ENCODE measurements at regions not wholly inside any gene's neighbourhood (a gene's known extent, or its start where the extent isn't known, plus 50 kb on each side); places are given as distances from the start of the nearest gene placed in this dataset.

- no peak for DNase-seq
Measured at GRCh38 chr7:155201325-155202087, 96.2 kb upstream of the INSIG1 start.

- DNase-seq: no peak
Measured at GRCh38 chr7:155202106-155202871, 95.4 kb upstream of the INSIG1 start.

GRCh38 chr7:155203059-155203881 lies 94.4 kb upstream of the INSIG1 start:
- no peak for DNase-seq

- DNase-seq: no peak
Measured at GRCh38 chr7:155203882-155204691, 93.6 kb upstream of the INSIG1 start.

GRCh38 chr7:155204744-155205367 lies 92.8 kb upstream of the INSIG1 start:
- DNase-seq: no peak

- peak in 27 of 51 donors; percentile 3 to 71 (median 47) for DNase-seq
Measured at GRCh38 chr7:155205368-155206317, 92.0 kb upstream of the INSIG1 start.

GRCh38 chr7:155206318-155207020 lies 91.2 kb upstream of the INSIG1 start:
- peak in 10 of 51 donors; percentile 7 to 42 (median 20) for DNase-seq

GRCh38 chr7:155207326-155208002 lies 90.2 kb upstream of the INSIG1 start:
- DNase-seq: no peak

GRCh38 chr7:155208681-155209477 lies 88.8 kb upstream of the INSIG1 start:
- DNase-seq: no peak

- no peak for DNase-seq
Measured at GRCh38 chr7:155209478-155210319, 88.0 kb upstream of the INSIG1 start.

GRCh38 chr7:155210356-155210755 lies 87.3 kb upstream of the INSIG1 start:
- no peak for DNase-seq

GRCh38 chr7:155211173-155211572 lies 86.5 kb upstream of the INSIG1 start:
- DNase-seq: no peak

- DNase-seq: no peak
Measured at GRCh38 chr7:155211761-155212160, 85.9 kb upstream of the INSIG1 start.

GRCh38 chr7:155212301-155213015 lies 85.2 kb upstream of the INSIG1 start:
- no peak for DNase-seq

- DNase-seq: no peak
Measured at GRCh38 chr7:155213385-155213784, 84.3 kb upstream of the INSIG1 start.
